Right cardiac atrium (tissue), 5 donors: ENCODE measurements at regions not wholly inside any gene's neighbourhood (a gene's known extent, or its start where the extent isn't known, plus 50 kb on each side); places are given as distances from the start of the nearest gene placed in this dataset.

Experiments
- ATAC-seq, 2 donors: fragments of 200-7000 bp; cut with Tn5 transposase; one replicate each; pipeline versions ENCODE4 v1.8.0 to v1.9.1; 2020; ENCODE audit warnings: moderate library complexity in 2 of 2, mild to moderate bottlenecking in 1 of 2
- DNase-seq, 3 donors: peaks; one replicate each; pipeline ENCODE4 v3.0.0-alpha.2; 2020
- H3K27ac ChIP-seq: one replicate; pipeline ENCODE4 v1.5.1; 2013; ENCODE audit warnings: mild to moderate bottlenecking, low read length, control low read depth, moderate library complexity
- H3K27me3 ChIP-seq: one replicate; pipeline ENCODE4 v1.6.1; 2013; ENCODE audit not compliant: control insufficient read depth, insufficient read depth
- H3K4me1 ChIP-seq: one replicate; pipeline ENCODE4 v1.6.1; 2013; ENCODE audit warnings: low read length; ENCODE audit not compliant: control insufficient read depth, insufficient read depth
- H3K4me3 ChIP-seq: one replicate; pipeline ENCODE4 v1.5.1; 2013; ENCODE audit warnings: low read length, control low read depth
- H3K9me3 ChIP-seq: one replicate; pipeline ENCODE4 v1.6.1; 2013; ENCODE audit warnings: low read length; ENCODE audit not compliant: control insufficient read depth
- WGBS: extraction: QIAGEN DNeasy Blood & Tissue Kit; methylation state at CpG from one replicate; pipeline ENCODE4 v1.1.7; 2013; 5-methylcytosine and 5-hydroxymethylcytosine counted together
- intact Hi-C, 4 donors: fragments of 100-400 bp; cut with DNase I; formaldehyde crosslinking; loops; one replicate each; pipeline versions ENCODE4 v1.11.0 to v1.14.0; 2022 to 2023
- donor health status: healthy with polysubstance abuse.
- donor health status: DM: no; HTN: yes; CAD: no.
- donor health status: DM: no; HTN: no; CAD: no.
- donor health status: DM: no; HTN: yes; CAD: no; lungs with severe emphysema.
- donor health status: DM: yes; HTN: yes; CAD: no.

- ATAC-seq (no peak), DNase-seq (no peak)
- WGBS: 73% methylated on average over 2 of the region's 2 CpGs
- H3K9me3 ChIP-seq: no peaks in the 10 kb centered on the region
- intact Hi-C loops: no loop called here
- H3K27me3 ChIP-seq: no peaks in the 10 kb centered on the region
- H3K4me3 ChIP-seq: no peak overlapping the region
- H3K4me1 ChIP-seq: no peaks in the 10 kb centered on the region
- H3K27ac ChIP-seq: no peak overlapping the region
Measured at GRCh38 chr5:114310666-114311065, 51.2 kb upstream of the KCNN2 start.

GRCh38 chr5:114311281-114311680 is 50.6 kb upstream of the KCNN2 start:
- DNase-seq: no peak
- Histone ChIP-seq H3K27ac (no peak overlapping the region), H3K27me3 (no peaks in the 10 kb centered on the region), H3K4me1 (no peaks in the 10 kb centered on the region), H3K4me3 (no peak overlapping the region), H3K9me3 (no peaks in the 10 kb centered on the region)
- intact Hi-C loops: no loop called here
- no peak for ATAC-seq
- WGBS: 49% methylated on average over 2 of the region's 2 CpGs

- Histone ChIP-seq H3K4me1 (no peaks in the 10 kb centered on the region), H3K9me3 (no peaks in the 10 kb centered on the region), H3K27ac (no peak overlapping the region), H3K4me3 (no peak overlapping the region), H3K27me3 (no peaks in the 10 kb centered on the region)
- DNase-seq (no peak), ATAC-seq (no peak)
- WGBS: 20% methylated on average over 1 of the region's 1 CpG
- intact Hi-C loops: no loop called here
Measured at GRCh38 chr5:114311968-114312367, 49.9 kb upstream of the KCNN2 start.
